GM23338 (cell line): ENCODE measurements at regions not wholly inside any gene's neighbourhood (a gene's known extent, or its start where the extent isn't known, plus 50 kb on each side); places are given as distances from the start of the nearest gene placed in this dataset.
A peak's percentile ranks its signal among the peaks of the same experiment; 100 is the strongest.

Experiments
- ATAC-seq: fragments of 200-7000 bp; cut with Tn5 transposase; 3 replicates; pipeline ENCODE4 v1.9.1; 2020
- DNase-seq: peaks from one replicate; pipeline ENCODE4 v3.0.0-alpha.2; 2015; ENCODE audit warnings: low spot score
- H2AFZ ChIP-seq: fragments of 200-600 bp; sonication (generic); 2 replicates; pipeline ENCODE4 v1.8.0; 2016; ENCODE audit warnings: antibody characterized with exemption, mild to moderate bottlenecking, moderate library complexity
- H3F3A ChIP-seq: fragments of 200-600 bp; sonication (generic); replicated peaks from 2 replicates; pipeline ENCODE4 v1.8.0; 2017; ENCODE audit warnings: antibody characterized with exemption, mixed run types, low read depth
- H3K27ac ChIP-seq: fragments of 200-600 bp; sonication (generic); 2 replicates; pipeline ENCODE4 v1.6.1; 2016; ENCODE audit warnings: low read depth
- H3K27me3 ChIP-seq: fragments of 200-600 bp; sonication (generic); 2 replicates; pipeline ENCODE4 v1.8.0; 2016; ENCODE audit warnings: mild to moderate bottlenecking, mixed run types, moderate library complexity; ENCODE audit not compliant: insufficient read depth
- H3K36me3 ChIP-seq: fragments of 200-600 bp; sonication (generic); 2 replicates; pipeline ENCODE4 v1.8.0; 2016; ENCODE audit warnings: mild to moderate bottlenecking; ENCODE audit not compliant: insufficient read depth
- H3K4me1 ChIP-seq: fragments of 200-600 bp; sonication (generic); 2 replicates; pipeline ENCODE4 v1.8.0; 2016; ENCODE audit warnings: mild to moderate bottlenecking, moderate library complexity; ENCODE audit not compliant: insufficient read depth
- H3K4me2 ChIP-seq: fragments of 200-600 bp; sonication (generic); 2 replicates; pipeline ENCODE4 v1.7.1; 2017; ENCODE audit warnings: mixed run types
- H3K4me3 ChIP-seq: fragments of 200-600 bp; sonication (generic); 2 replicates; pipeline ENCODE4 v1.6.1; 2016; ENCODE audit warnings: mixed run types
- H3K79me2 ChIP-seq: fragments of 200-600 bp; sonication (generic); replicated peaks from 2 replicates; pipeline ENCODE4 v1.8.0; 2017; ENCODE audit warnings: mild to moderate bottlenecking; ENCODE audit not compliant: insufficient read depth
- H3K9me2 ChIP-seq: fragments of 200-600 bp; sonication (generic); 2 replicates; pipeline ENCODE4 v1.8.0; 2017; ENCODE audit not compliant: insufficient read depth
- H4K20me1 ChIP-seq: fragments of 200-600 bp; sonication (generic); replicated peaks from 2 replicates; pipeline ENCODE4 v1.8.0; 2017; ENCODE audit warnings: mild to moderate bottlenecking; ENCODE audit not compliant: insufficient read depth
- H3K27ac Mint-ChIP-seq: 2 replicates; pipeline ENCODE4 v1.8.0; 2020; ENCODE audit warnings: inconsistent platforms, mild to moderate bottlenecking, moderate library complexity, mixed read lengths
- H3K27me3 Mint-ChIP-seq: 3 replicates; pipeline ENCODE4 v1.8.0; 2022; ENCODE audit warnings: low read depth, mild to moderate bottlenecking, moderate library complexity, mixed read lengths, inconsistent platforms; ENCODE audit not compliant: insufficient read depth, poor library complexity
- H3K36me3 Mint-ChIP-seq: 3 replicates; pipeline ENCODE4 v1.8.0; 2021; ENCODE audit warnings: low read depth, mild to moderate bottlenecking, inconsistent platforms, moderate library complexity, mixed read lengths
- H3K4me1 Mint-ChIP-seq: 3 replicates; pipeline ENCODE4 v1.8.0; 2020; ENCODE audit warnings: mild to moderate bottlenecking, inconsistent platforms, mixed read lengths
- H3K4me3 Mint-ChIP-seq: 3 replicates; pipeline ENCODE4 v1.8.0; 2021; ENCODE audit warnings: moderate library complexity, mild to moderate bottlenecking, inconsistent platforms, mixed read lengths
- H3K9me3 Mint-ChIP-seq: 3 replicates; pipeline ENCODE4 v1.8.0; 2020; ENCODE audit warnings: moderate library complexity, mild to moderate bottlenecking, inconsistent platforms, mixed read lengths
- CREB1 ChIP-seq: fragments of 250-450 bp; sonication (Bioruptor Pico); IDR thresholded peaks from 2 replicates; pipeline ENCODE4 v1.5.0; 2020; ENCODE audit warnings: low read depth, mild to moderate bottlenecking, moderate library complexity
- CTCF ChIP-seq, 2 experiments: fragments of 200-600 bp in 1 of 2; sonication (generic) in 1 of 2; conservative IDR thresholded peaks; 2 replicates each; pipeline versions ENCODE4 v1.5.1 to v1.6.1; 2016 to 2017; ENCODE audit warnings: antibody characterized with exemption in 2 of 2, low read depth in 2 of 2, mild to moderate bottlenecking in 2 of 2, moderate library complexity in 1 of 2
- ETS1 ChIP-seq: IDR thresholded peaks from 2 replicates; pipeline ENCODE4 v1.6.1; 2016; ENCODE audit warnings: antibody characterized with exemption
- EZH2 ChIP-seq: fragments of 200-600 bp; sonication (generic); IDR thresholded peaks from one replicate; pipeline ENCODE4 v1.8.0; 2017; ENCODE audit warnings: antibody characterized with exemption, mild to moderate bottlenecking, low read depth; ENCODE audit not compliant: unreplicated experiment
- REST ChIP-seq: IDR thresholded peaks from one replicate; pipeline ENCODE4 v1.6.1; 2018; ENCODE audit warnings: antibody characterized with exemption; ENCODE audit not compliant: unreplicated experiment
- STAT1 ChIP-seq: IDR thresholded peaks from one replicate; pipeline ENCODE4 v1.6.1; 2016; ENCODE audit warnings: antibody characterized with exemption; ENCODE audit not compliant: unreplicated experiment
- ZNF114 ChIP-seq: fragments of 250-450 bp; sonication (Bioruptor Pico); IDR thresholded peaks from 2 replicates; pipeline ENCODE4 v1.5.0; 2020; ENCODE audit warnings: mild to moderate bottlenecking, moderate library complexity

- Mint-ChIP-seq H3K4me3 (no peak overlapping the region), H3K4me1 (no peaks in the 10 kb centered on the region; the same call in 2 of the 3 replicates), H3K27me3 (peaks cover 57% of the 10 kb centered on the region), H3K27ac (no peak overlapping the region), H3K9me3 (peaks cover 7% of the 10 kb centered on the region), H3K36me3 (peaks cover 2% of the 10 kb centered on the region; the same call in 2 of the 3 replicates)
- H2AFZ ChIP-seq, result no peak overlapping the region
- H3K79me2 ChIP-seq, result no peaks in the 10 kb centered on the region
- TF ChIP-seq STAT1 (no peak), CREB1 (CRISPR knock-in tag) (no peak), EZH2 (no peak), CTCF (conservative IDR thresholded peaks at IDR 0.05; ENCODE audit: low read depth in 2 of 2) (no peak), REST (no peak), ZNF114 (no peak)
- ATAC-seq (peak; percentile 65), DNase-seq (no peak)
- no peak overlapping the region for H3K27ac ChIP-seq
- no peak overlapping the region for H3K4me3 ChIP-seq
- H4K20me1 ChIP-seq, result peaks cover 10% of the 10 kb centered on the region; the same call in 1 of the 2 replicates
- H3K36me3 ChIP-seq, result peaks cover 5% of the 10 kb centered on the region; the same call in 1 of the 2 replicates
- no peaks in the 10 kb centered on the region for H3F3A ChIP-seq
- no peaks in the 10 kb centered on the region for H3K4me1 ChIP-seq
- no peaks in the 10 kb centered on the region for H3K9me2 ChIP-seq
- H3K27me3 ChIP-seq, result peaks cover 93% of the 10 kb centered on the region
- H3K4me2 ChIP-seq, result no peak overlapping the region
Observed at GRCh38 chr2:242054881-242055801, 185.6 kb downstream of the RTP5 start.

- no peak overlapping the region for H3K27ac Mint-ChIP-seq
- no peak overlapping the region for H3K27ac ChIP-seq
- H3K27me3 Mint-ChIP-seq, result peaks cover 50% of the 10 kb centered on the region
- no peak for TF ChIP-seq ETS1
Observed at GRCh38 chr2:242056026-242056425, 186.5 kb downstream of the RTP5 start.

More at GRCh38 chr2:242056026-242056425, 186.5 kb downstream of the RTP5 start:
- peaks cover 2% of the 10 kb centered on the region; the same call in 2 of the 3 replicates for H3K4me1 Mint-ChIP-seq
- Histone ChIP-seq H3K79me2 (no peaks in the 10 kb centered on the region), H4K20me1 (peaks cover 10% of the 10 kb centered on the region; the same call in 1 of the 2 replicates), H3F3A (no peaks in the 10 kb centered on the region), H3K4me1 (no peaks in the 10 kb centered on the region), H3K36me3 (peaks cover 7% of the 10 kb centered on the region; the same call in 1 of the 2 replicates), H3K9me2 (no peaks in the 10 kb centered on the region), H3K27me3 (peaks cover 88% of the 10 kb centered on the region), H2AFZ (no peak overlapping the region), H3K4me2 (no peak overlapping the region), H3K4me3 (no peak overlapping the region)
- no peak overlapping the region for H3K4me3 Mint-ChIP-seq
- no peak for DNase-seq
- H3K9me3 Mint-ChIP-seq, result peaks cover 16% of the 10 kb centered on the region
- H3K36me3 Mint-ChIP-seq, result peaks cover 11% of the 10 kb centered on the region; the same call in 2 of the 3 replicates
- no peak for ATAC-seq
